GM12865 (cell line): ENCODE measurements at regions not wholly inside any gene's neighbourhood (a gene's known extent, or its start where the extent isn't known, plus 50 kb on each side); places are given as distances from the start of the nearest gene placed in this dataset.

Experiments used
- DNase-seq: peaks from one replicate; pipeline ENCODE4 v3.0.0; 2010; ENCODE audit warnings: low read depth
- H3K4me3 ChIP-seq: 2 replicates; pipeline ENCODE4 v1.5.1; 2011; ENCODE audit warnings: mild to moderate bottlenecking, low read depth, low read length, control low read depth
- TF ChIP-seq, protein P1 (sequence below): IDR thresholded peaks from 2 replicates; pipeline ENCODE4 v1.5.1; 2011; ENCODE audit warnings: low read length, control low read depth, low read depth, inconsistent platforms; ENCODE audit not compliant: insufficient read depth; ENCODE audit errors: missing control alignments

- TF ChIP-seq, protein P1, sequence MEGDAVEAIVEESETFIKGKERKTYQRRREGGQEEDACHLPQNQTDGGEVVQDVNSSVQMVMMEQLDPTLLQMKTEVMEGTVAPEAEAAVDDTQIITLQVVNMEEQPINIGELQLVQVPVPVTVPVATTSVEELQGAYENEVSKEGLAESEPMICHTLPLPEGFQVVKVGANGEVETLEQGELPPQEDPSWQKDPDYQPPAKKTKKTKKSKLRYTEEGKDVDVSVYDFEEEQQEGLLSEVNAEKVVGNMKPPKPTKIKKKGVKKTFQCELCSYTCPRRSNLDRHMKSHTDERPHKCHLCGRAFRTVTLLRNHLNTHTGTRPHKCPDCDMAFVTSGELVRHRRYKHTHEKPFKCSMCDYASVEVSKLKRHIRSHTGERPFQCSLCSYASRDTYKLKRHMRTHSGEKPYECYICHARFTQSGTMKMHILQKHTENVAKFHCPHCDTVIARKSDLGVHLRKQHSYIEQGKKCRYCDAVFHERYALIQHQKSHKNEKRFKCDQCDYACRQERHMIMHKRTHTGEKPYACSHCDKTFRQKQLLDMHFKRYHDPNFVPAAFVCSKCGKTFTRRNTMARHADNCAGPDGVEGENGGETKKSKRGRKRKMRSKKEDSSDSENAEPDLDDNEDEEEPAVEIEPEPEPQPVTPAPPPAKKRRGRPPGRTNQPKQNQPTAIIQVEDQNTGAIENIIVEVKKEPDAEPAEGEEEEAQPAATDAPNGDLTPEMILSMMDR, result no peak
- no peak for DNase-seq
- H3K4me3 ChIP-seq, result no peak overlapping the region
Observed at GRCh38 chr5:125346316-125346715, 599.9 kb upstream of the ZNF608 start.

GRCh38 chr5:125348221-125348692, 601.8 kb upstream of the ZNF608 start:
- TF ChIP-seq, protein P1, result no peak

DNA sequence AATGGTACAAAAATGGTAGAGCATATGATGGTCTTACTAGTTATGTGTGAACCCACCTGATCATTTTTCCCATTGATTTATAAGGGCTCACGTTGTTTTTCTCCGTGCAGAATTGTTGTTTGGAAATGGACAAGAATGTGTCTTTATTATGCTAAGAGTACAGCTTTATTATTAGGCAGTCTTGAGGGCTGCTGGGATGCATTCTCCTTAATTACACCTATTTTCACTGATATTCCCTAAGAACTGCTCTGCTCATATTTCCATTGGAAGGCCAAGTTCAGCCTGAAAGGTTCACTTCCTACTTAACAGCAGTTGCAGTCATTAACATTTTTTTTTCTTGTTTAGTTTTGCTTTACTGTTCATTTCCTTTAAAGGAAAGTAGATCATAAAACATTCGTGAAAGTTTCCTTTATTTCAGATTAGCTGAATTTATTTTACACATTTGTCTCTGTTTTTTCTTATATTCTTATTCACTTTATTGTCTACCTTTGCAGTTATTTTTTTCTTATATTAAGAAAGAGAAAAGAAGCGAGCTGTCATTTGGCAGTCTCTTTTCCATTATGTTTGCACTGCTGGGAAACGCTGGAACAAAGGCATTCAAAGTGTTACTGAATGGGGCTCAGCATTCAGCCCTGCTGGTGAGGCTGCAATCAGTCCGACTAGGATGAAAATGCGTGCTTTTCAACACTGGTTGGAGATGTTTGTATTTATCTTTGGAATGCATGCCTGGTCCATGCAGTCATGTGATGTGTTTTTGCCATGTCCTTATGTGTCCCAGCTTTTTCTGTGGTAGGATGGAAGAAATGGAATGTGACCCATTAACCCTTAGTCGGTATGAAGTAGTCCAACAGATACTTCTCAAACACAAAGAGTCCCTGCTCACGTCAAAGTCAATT, 602.7 kb upstream of the ZNF608 start:
- no peak overlapping the region for H3K4me3 ChIP-seq
- DNase-seq, result no peak
- TF ChIP-seq, protein P1, result no peak

More at GRCh38 chr5:125348221-125348692, 601.8 kb upstream of the ZNF608 start:
- no peak overlapping the region for H3K4me3 ChIP-seq
- no peak for DNase-seq

DNA sequence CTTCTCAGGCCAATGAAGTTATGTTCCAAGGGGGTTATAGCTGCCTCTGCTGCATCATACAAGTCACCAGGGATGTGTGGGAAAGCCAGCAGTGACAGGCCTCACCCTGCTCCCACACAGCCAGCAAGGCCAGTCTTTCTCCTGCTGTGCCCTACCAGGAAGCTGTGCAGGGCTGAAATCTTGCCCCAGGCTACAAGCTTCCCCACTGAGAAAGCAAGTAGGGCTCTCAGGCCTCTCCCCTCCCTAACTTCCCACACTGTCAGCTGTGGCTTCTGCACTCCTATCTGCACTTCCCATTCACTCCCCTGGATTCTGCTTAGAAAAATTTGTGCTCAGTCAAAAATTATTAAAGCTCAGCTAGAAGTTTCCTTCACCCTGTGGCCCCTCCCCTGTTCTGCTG, 611.2 kb upstream of the ZNF608 start:
- no peak overlapping the region for H3K4me3 ChIP-seq
- DNase-seq, result no peak
- TF ChIP-seq, protein P1, result no peak

GRCh38 chr5:125365747-125366146, 619.3 kb upstream of the ZNF608 start:
- no peak overlapping the region for H3K4me3 ChIP-seq
- DNase-seq, result no peak
- TF ChIP-seq, protein P1, result no peak

DNA sequence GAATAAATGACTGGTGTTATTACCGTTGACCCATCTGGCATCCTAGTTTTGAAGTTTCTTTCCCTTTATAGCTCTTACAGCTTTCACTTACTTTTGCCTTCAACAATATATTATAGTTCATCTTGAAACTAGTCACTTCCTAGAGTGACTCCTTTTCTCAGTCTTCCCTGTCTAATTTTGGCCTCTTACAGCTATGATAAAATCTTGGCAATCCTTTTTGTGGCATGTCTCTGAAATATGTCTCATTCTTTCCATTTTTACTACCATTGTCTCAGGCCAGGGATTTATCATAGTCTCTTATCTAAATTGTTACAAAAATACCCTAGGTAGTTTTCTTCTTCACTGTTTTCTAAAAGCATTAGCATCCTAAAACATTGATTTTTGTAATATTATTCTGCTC, 621.3 kb upstream of the ZNF608 start:
- no peak overlapping the region for H3K4me3 ChIP-seq
- no peak for DNase-seq
- TF ChIP-seq, protein P1, result no peak
